ENCODE measurements at regions not wholly inside any gene's neighbourhood (a gene's known extent, or its start where the extent isn't known, plus 50 kb on each side); places are given as distances from the start of the nearest gene placed in this dataset.

GRCh38 chr2:74741629-74742028 lies 87.6 kb downstream of the SEMA4F start:
- TF ChIP-seq GATA2 (CRISPR knock-in tag; IDR thresholded peaks at IDR 0.05) = no peak
- TF ChIP-seq CTCF (IDR thresholded peaks at IDR 0.05) = no peak
- no peak for TF ChIP-seq EP300 (IDR thresholded peaks at IDR 0.05; ENCODE audit: borderline replicate concordance in 1 of 2, low read depth in 1 of 2, low read length in 1 of 2)
- no peak for TF ChIP-seq FOXM1 (IDR thresholded peaks at IDR 0.05; ENCODE audit: low read depth)
- TF ChIP-seq USF2 (IDR thresholded peaks at IDR 0.05; ENCODE audit: borderline replicate concordance, low read depth, low read length) = no peak
- no peak for TF ChIP-seq MXI1 (IDR thresholded peaks at IDR 0.05; ENCODE audit: low read depth, low read length)
- TF ChIP-seq SMC3 (IDR thresholded peaks at IDR 0.05; ENCODE audit: low read depth, low read length) = no peak
- no peak for TF ChIP-seq TEAD4 (IDR thresholded peaks at IDR 0.05; ENCODE audit: borderline replicate concordance, insufficient read depth)
- TF ChIP-seq TAF1 (IDR thresholded peaks at IDR 0.05; ENCODE audit: borderline replicate concordance, low read depth, low read length) = no peak
- TF ChIP-seq ELF1 (IDR thresholded peaks at IDR 0.05) = no peak

Data from SK-N-SH (cell line).